Colonic mucosa (tissue), 4 donors: ENCODE measurements at regions not wholly inside any gene's neighbourhood (a gene's known extent, or its start where the extent isn't known, plus 50 kb on each side); places are given as distances from the start of the nearest gene placed in this dataset.

Experiments
- DNase-seq: peaks from one replicate; pipeline ENCODE4 v3.0.0-alpha.2; 2020
- H3K27ac ChIP-seq: fragments of 200-600 bp; one replicate; pipeline ENCODE4 v1.8.0; 2021
- H3K27me3 ChIP-seq: fragments of 200-600 bp; one replicate; pipeline ENCODE4 v1.8.0; 2021
- H3K36me3 ChIP-seq: fragments of 200-600 bp; one replicate; pipeline ENCODE4 v1.8.0; 2021
- H3K4me1 ChIP-seq: fragments of 200-600 bp; one replicate; pipeline ENCODE4 v1.8.0; 2021; ENCODE audit warnings: mild to moderate bottlenecking
- H3K4me3 ChIP-seq: fragments of 200-600 bp; one replicate; pipeline ENCODE4 v1.8.0; 2021
- H3K9ac ChIP-seq, 2 donors: one replicate each; pipeline ENCODE4 v1.7.0; 2013; ENCODE audit warnings: control low read depth in 2 of 2, low read depth in 2 of 2, low read length in 2 of 2
- H3K9me3 ChIP-seq: fragments of 200-600 bp; one replicate; pipeline ENCODE4 v1.8.0; 2021
- CTCF ChIP-seq: fragments of 200-600 bp; IDR thresholded peaks from one replicate; pipeline ENCODE4 v1.8.0; 2022; ENCODE audit warnings: antibody characterized with exemption, mild to moderate bottlenecking
- intact Hi-C: fragments of 100-400 bp; cut with DNase I; formaldehyde crosslinking; loops from one replicate; pipeline ENCODE4 v1.14.1; 2022
- donor health status: healthy.
- donor health status: DM: no; HTN: no; CAD: no.
- donor health status: DM: no; HTN: no; CAD: no.

- Histone ChIP-seq H3K9me3 (no peaks in the 10 kb centered on the region), H3K4me1 (peaks cover 9% of the 10 kb centered on the region), H3K9ac (no peak overlapping the region), H3K27me3 (no peaks in the 10 kb centered on the region), H3K36me3 (no peaks in the 10 kb centered on the region), H3K4me3 (no peak overlapping the region), H3K27ac (no peak overlapping the region)
- no peak for TF ChIP-seq CTCF
- intact Hi-C loops, result no loop called here
- no peak for DNase-seq
These were observed 148.6 kb downstream of the HAUS1 start for GRCh38 chr18:46252759-46253158.

GRCh38 chr18:46253498-46253897 is 149.3 kb downstream of the HAUS1 start:
- intact Hi-C loops, result no loop called here
- Histone ChIP-seq H3K4me3 (no peak overlapping the region), H3K9me3 (no peaks in the 10 kb centered on the region), H3K9ac (no peak overlapping the region), H3K27me3 (no peaks in the 10 kb centered on the region), H3K27ac (no peak overlapping the region), H3K4me1 (peaks cover 9% of the 10 kb centered on the region), H3K36me3 (no peaks in the 10 kb centered on the region)
- no peak for DNase-seq
- no peak for TF ChIP-seq CTCF

- peak overlapping the region; percentile 46 for H3K27ac ChIP-seq
- TF ChIP-seq CTCF, result no peak
These were observed 151.9 kb downstream of the HAUS1 start for GRCh38 chr18:46256078-46256477.

DNA sequence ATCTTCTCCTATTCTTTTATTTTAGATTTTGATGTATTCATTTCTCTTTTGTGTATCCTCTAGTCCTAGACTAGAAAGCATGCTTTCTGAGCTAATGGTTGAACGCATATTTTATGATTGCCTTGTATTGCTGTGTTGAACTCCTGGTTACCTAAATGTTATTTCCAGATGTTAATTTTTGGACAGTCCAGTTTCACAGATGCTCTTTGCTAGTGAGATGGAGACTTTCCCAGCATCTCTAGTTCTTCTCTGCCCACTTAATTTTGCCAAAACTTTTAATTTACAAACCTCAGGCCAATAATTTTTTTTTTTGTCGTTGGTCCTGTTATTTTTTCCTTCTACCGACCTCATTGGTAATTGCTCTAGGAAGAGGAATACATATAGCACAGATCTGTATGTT is 153.2 kb downstream of the HAUS1 start:
- Histone ChIP-seq H3K4me1 (no peaks in the 10 kb centered on the region), H3K4me3 (no peak overlapping the region), H3K27ac (no peak overlapping the region), H3K36me3 (no peaks in the 10 kb centered on the region), H3K9ac (no peak overlapping the region), H3K27me3 (no peaks in the 10 kb centered on the region), H3K9me3 (no peaks in the 10 kb centered on the region)
- no peak for TF ChIP-seq CTCF
- intact Hi-C loops, result no loop called here
- no peak for DNase-seq

More at GRCh38 chr18:46256078-46256477, 151.9 kb downstream of the HAUS1 start:
- Histone ChIP-seq H3K27me3 (no peaks in the 10 kb centered on the region), H3K36me3 (no peaks in the 10 kb centered on the region), H3K9ac (no peak overlapping the region), H3K9me3 (no peaks in the 10 kb centered on the region), H3K4me1 (peaks cover 2% of the 10 kb centered on the region), H3K4me3 (no peak overlapping the region)
- intact Hi-C loops, result no loop called here
- DNase-seq, result no peak

- no peak overlapping the region for H3K27ac ChIP-seq
- no peak for DNase-seq
- no peak overlapping the region for H3K4me3 ChIP-seq
- no peaks in the 10 kb centered on the region for H3K27me3 ChIP-seq
- no peaks in the 10 kb centered on the region for H3K9me3 ChIP-seq
- intact Hi-C loops, result no loop called here
- H3K4me1 ChIP-seq, result no peaks in the 10 kb centered on the region
- H3K36me3 ChIP-seq, result no peaks in the 10 kb centered on the region
- TF ChIP-seq CTCF, result no peak
- no peak overlapping the region for H3K9ac ChIP-seq
These were observed 156.1 kb downstream of the HAUS1 start for GRCh38 chr18:46260016-46260878.
